Keratinocyte (primary cell): ENCODE measurements at regions not wholly inside any gene's neighbourhood (a gene's known extent, or its start where the extent isn't known, plus 50 kb on each side); places are given as distances from the start of the nearest gene placed in this dataset.

Experiments
- DNase-seq: peaks from one replicate; pipeline ENCODE4 v3.0.0-alpha.2; 2011; ENCODE audit warnings: low read depth, missing footprints, low spot score
- FAIRE-seq: peaks from 2 replicates; lab custom pipeline; 2011; peaks lifted over from hg19 to GRCh38; lab: Jason Lieb, UNC
- H2AFZ ChIP-seq: 2 replicates; pipeline ENCODE4 v1.6.0; 2012; ENCODE audit warnings: low read length, control low read depth, inconsistent platforms; ENCODE audit not compliant: control insufficient read depth
- H3K27ac ChIP-seq: 2 replicates; pipeline ENCODE4 v1.5.1; 2011; ENCODE audit warnings: low read length; ENCODE audit not compliant: control insufficient read depth, insufficient read depth
- H3K27me3 ChIP-seq: 3 replicates; pipeline ENCODE4 v1.6.0; 2011; ENCODE audit warnings: low read length; ENCODE audit not compliant: control insufficient read depth, insufficient read depth; ENCODE audit errors: extremely low read depth
- H3K36me3 ChIP-seq, 2 experiments: 2 replicates in 1 of 2; 3 replicates in 1 of 2; pipeline ENCODE4 v1.5.1; 2011; ENCODE audit warnings: low read length in 2 of 2, mild to moderate bottlenecking in 1 of 2; ENCODE audit not compliant: control insufficient read depth in 2 of 2, insufficient read depth in 2 of 2; ENCODE audit errors: extremely low read depth in 1 of 2
- H3K4me1 ChIP-seq: 3 replicates; pipeline ENCODE4 v1.5.1; 2011; ENCODE audit warnings: low read length; ENCODE audit not compliant: control insufficient read depth, insufficient read depth; ENCODE audit errors: extremely low read depth
- H3K4me2 ChIP-seq: 3 replicates; pipeline ENCODE4 v1.6.0; 2011; ENCODE audit warnings: low read depth, low read length; ENCODE audit not compliant: control insufficient read depth, insufficient read depth; ENCODE audit errors: extremely low read depth
- H3K4me3 ChIP-seq, 3 experiments: fragments of 200-600 bp in 1 of 3; sonication (generic) in 1 of 3; 2 replicates in 2 of 3; 3 replicates in 1 of 3; pipeline ENCODE4 v1.5.1; 2011 to 2016; ENCODE audit warnings: low read length in 3 of 3, mild to moderate bottlenecking in 3 of 3, control low read depth in 2 of 3, inconsistent platforms in 1 of 3, low read depth in 1 of 3, mixed read lengths in 1 of 3, mixed run types in 1 of 3, moderate library complexity in 1 of 3; ENCODE audit not compliant: control insufficient read depth in 2 of 3, insufficient read depth in 2 of 3; ENCODE audit errors: extremely low read depth in 1 of 3
- H3K79me2 ChIP-seq: 2 replicates; pipeline ENCODE4 v1.6.0; 2012; ENCODE audit warnings: low read length; ENCODE audit not compliant: control insufficient read depth, insufficient read depth
- H3K9ac ChIP-seq: 3 replicates; pipeline ENCODE4 v1.6.0; 2011; ENCODE audit warnings: low read length; ENCODE audit not compliant: control insufficient read depth, insufficient read depth; ENCODE audit errors: extremely low read depth
- H3K9me1 ChIP-seq: 3 replicates; pipeline ENCODE4 v1.6.0; 2011; ENCODE audit warnings: low read length; ENCODE audit not compliant: control insufficient read depth, insufficient read depth; ENCODE audit errors: extremely low read depth
- H3K9me3 ChIP-seq: 2 replicates; pipeline ENCODE4 v1.5.1; 2012; ENCODE audit warnings: low read depth, low read length; ENCODE audit not compliant: control insufficient read depth
- H4K20me1 ChIP-seq: 3 replicates; pipeline ENCODE4 v1.6.0; 2011; ENCODE audit warnings: low read length; ENCODE audit not compliant: control insufficient read depth, insufficient read depth; ENCODE audit errors: extremely low read depth
- CTCF ChIP-seq, 3 experiments: IDR thresholded peaks in 1 of 3; conservative IDR thresholded peaks in 1 of 3; optimal IDR thresholded peaks in 1 of 3; 2 replicates in 2 of 3; 3 replicates in 1 of 3; pipeline versions ENCODE3 to v1.5.1; 2011; ENCODE audit warnings: low read length in 3 of 3, mild to moderate bottlenecking in 3 of 3, moderate library complexity in 2 of 3, control low read depth in 1 of 3, inconsistent platforms in 1 of 3; ENCODE audit not compliant: insufficient read depth in 2 of 3; ENCODE audit errors: extremely low read depth in 1 of 3
- EZH2 ChIP-seq: IDR thresholded peaks from one replicate; pipeline ENCODE4 v1.6.1; 2012; ENCODE audit warnings: inconsistent platforms, mild to moderate bottlenecking, low read length, moderate library complexity
- dilution Hi-C: fragments of 300-500 bp; cut with MboI; formaldehyde crosslinking; loops from one replicate; pipeline ENCODE4 v1.7.0; 2020; ENCODE audit warnings: low sequenced_read_pairs; ENCODE audit not compliant: extremely low pct_ligation_motif_present

GRCh38 chr2:125562924-125563323, 1093.0 kb upstream of the GYPC start:
- dilution Hi-C loops: no loop called here

GRCh38 chr2:125564471-125564870, 1091.5 kb upstream of the GYPC start:
- FAIRE-seq (no peak), DNase-seq (no peak)
- no peaks in the 10 kb centered on the region for H3K27me3 ChIP-seq
- H4K20me1 ChIP-seq: no peaks in the 10 kb centered on the region
- H3K4me1 ChIP-seq: no peaks in the 10 kb centered on the region
- TF ChIP-seq EZH2: no peak
- TF ChIP-seq CTCF (optimal IDR thresholded peaks at IDR 0.05 in 1 of 3, IDR thresholded peaks at IDR 0.05 in 1 of 3, conservative IDR thresholded peaks at IDR 0.05 in 1 of 3; ENCODE audit: extremely low read depth in 1 of 3, insufficient read depth in 2 of 3, low read length in 3 of 3): no peak
- no peak overlapping the region for H2AFZ ChIP-seq
- dilution Hi-C loops: no loop called here
- no peak overlapping the region for H3K4me2 ChIP-seq
- no peaks in the 10 kb centered on the region for H3K9me1 ChIP-seq
- H3K9me3 ChIP-seq: peaks cover 3% of the 10 kb centered on the region
- no peak overlapping the region for H3K27ac ChIP-seq
- no peaks in the 10 kb centered on the region for H3K79me2 ChIP-seq
- no peak overlapping the region for H3K9ac ChIP-seq
- no peaks in the 10 kb centered on the region for H3K36me3 ChIP-seq
- no peak overlapping the region for H3K4me3 ChIP-seq

More at GRCh38 chr2:125562924-125563323, 1093.0 kb upstream of the GYPC start:
- TF ChIP-seq CTCF (optimal IDR thresholded peaks at IDR 0.05 in 1 of 3, IDR thresholded peaks at IDR 0.05 in 1 of 3, conservative IDR thresholded peaks at IDR 0.05 in 1 of 3; ENCODE audit: extremely low read depth in 1 of 3, insufficient read depth in 2 of 3, low read length in 3 of 3) (no peak), EZH2 (no peak)
- H3K79me2 ChIP-seq: no peaks in the 10 kb centered on the region
- H3K9me3 ChIP-seq: peaks cover 3% of the 10 kb centered on the region
- no peak overlapping the region for H2AFZ ChIP-seq
- no peak for DNase-seq
- no peak overlapping the region for H3K4me2 ChIP-seq
- no peaks in the 10 kb centered on the region for H3K4me1 ChIP-seq
- H3K27ac ChIP-seq: no peak overlapping the region
- H3K36me3 ChIP-seq: no peaks in the 10 kb centered on the region
- no peaks in the 10 kb centered on the region for H3K9me1 ChIP-seq
- no peak overlapping the region for H3K9ac ChIP-seq
- no peak for FAIRE-seq
- H4K20me1 ChIP-seq: no peaks in the 10 kb centered on the region
- H3K27me3 ChIP-seq: no peaks in the 10 kb centered on the region
- H3K4me3 ChIP-seq: no peak overlapping the region
